DOHH2 (cell line): ENCODE measurements at regions not wholly inside any gene's neighbourhood (a gene's known extent, or its start where the extent isn't known, plus 50 kb on each side); places are given as distances from the start of the nearest gene placed in this dataset.

Source experiments
- H3F3A ChIP-seq: fragments of 200-600 bp; sonication (generic), shearing (Covaris generic); 2 replicates; pipeline ENCODE4 v1.6.0; 2016; ENCODE audit warnings: antibody characterized with exemption, mild to moderate bottlenecking; ENCODE audit not compliant: control insufficient read depth, insufficient read depth
- H3K27ac ChIP-seq: fragments of 200-600 bp; sonication (generic); 2 replicates; pipeline ENCODE4 v1.5.1; 2014; ENCODE audit warnings: low read depth, mild to moderate bottlenecking, low read length, moderate library complexity
- H3K27me3 ChIP-seq: fragments of 200-600 bp; sonication (generic); 2 replicates; pipeline ENCODE4 v1.6.1; 2014; ENCODE audit warnings: mild to moderate bottlenecking, low read length, mixed read lengths; ENCODE audit not compliant: control insufficient read depth
- H3K36me3 ChIP-seq: fragments of 200-600 bp; sonication (generic); 2 replicates; pipeline ENCODE4 v1.6.1; 2014; ENCODE audit warnings: mild to moderate bottlenecking, low read length, moderate library complexity, mixed read lengths; ENCODE audit not compliant: control insufficient read depth
- H3K4me1 ChIP-seq: fragments of 200-600 bp; sonication (generic); 2 replicates; pipeline ENCODE4 v1.6.1; 2014; ENCODE audit warnings: mild to moderate bottlenecking, low read length, mixed read lengths; ENCODE audit not compliant: control insufficient read depth
- H3K4me2 ChIP-seq: fragments of 200-600 bp; sonication (generic); 2 replicates; pipeline ENCODE4 v1.6.0; 2014; ENCODE audit warnings: mild to moderate bottlenecking, low read length, moderate library complexity
- H3K4me3 ChIP-seq: fragments of 200-600 bp; sonication (generic); 2 replicates; pipeline ENCODE4 v1.5.1; 2014; ENCODE audit warnings: mild to moderate bottlenecking, low read length, mixed read lengths
- H3K79me2 ChIP-seq: fragments of 200-600 bp; sonication (generic); 2 replicates; pipeline ENCODE4 v1.6.1; 2014; ENCODE audit warnings: mild to moderate bottlenecking, low read length, mixed read lengths; ENCODE audit not compliant: control insufficient read depth
- H3K9me2 ChIP-seq: fragments of 200-600 bp; sonication (generic); replicated peaks from 2 replicates; pipeline ENCODE4 v1.6.1; 2014; ENCODE audit warnings: mild to moderate bottlenecking, low read length, mixed read lengths; ENCODE audit not compliant: control insufficient read depth
- H3K9me3 ChIP-seq: fragments of 200-600 bp; sonication (generic); 2 replicates; pipeline ENCODE4 v1.6.1; 2014; ENCODE audit warnings: antibody characterized with exemption, low read length, mixed read lengths; ENCODE audit not compliant: control insufficient read depth, insufficient read depth
- H4K20me1 ChIP-seq: fragments of 200-600 bp; sonication (generic); 2 replicates; pipeline ENCODE4 v1.6.0; 2014; ENCODE audit warnings: low read depth, mild to moderate bottlenecking, antibody characterized with exemption, low read length, moderate library complexity; ENCODE audit not compliant: control insufficient read depth, insufficient read depth
- CTCF ChIP-seq: fragments of 200-600 bp; sonication (generic); IDR thresholded peaks from one replicate; pipeline ENCODE4 v1.5.1; 2014; ENCODE audit warnings: antibody characterized with exemption, mild to moderate bottlenecking, low read depth, low read length; ENCODE audit not compliant: poor library complexity, severe bottlenecking
- EZH2phosphoT487 ChIP-seq: fragments of 200-600 bp; sonication (generic); IDR thresholded peaks from 2 replicates; pipeline ENCODE4 v1.6.1; 2017; ENCODE audit warnings: borderline replicate concordance, mild to moderate bottlenecking, antibody characterized with exemption, low read length, moderate library complexity, mixed read lengths

GRCh38 chr14:101477648-101478047, 83.6 kb upstream of the DIO3 start:
- Histone ChIP-seq H3K4me1 (no peaks in the 10 kb centered on the region), H4K20me1 (no peaks in the 10 kb centered on the region), H3F3A (no peaks in the 10 kb centered on the region), H3K4me3 (no peak overlapping the region), H3K27me3 (no peaks in the 10 kb centered on the region), H3K4me2 (no peak overlapping the region), H3K9me3 (no peaks in the 10 kb centered on the region), H3K36me3 (no peaks in the 10 kb centered on the region), H3K27ac (no peak overlapping the region), H3K79me2 (no peaks in the 10 kb centered on the region), H3K9me2 (no peaks in the 10 kb centered on the region)
- TF ChIP-seq EZH2phosphoT487 (no peak), CTCF (no peak)

- H3K79me2 ChIP-seq, result no peaks in the 10 kb centered on the region
- no peaks in the 10 kb centered on the region for H4K20me1 ChIP-seq
- H3K9me2 ChIP-seq, result no peaks in the 10 kb centered on the region
- no peaks in the 10 kb centered on the region for H3K9me3 ChIP-seq
- H3K4me3 ChIP-seq, result no peak overlapping the region
- H3K4me2 ChIP-seq, result no peak overlapping the region
- H3K36me3 ChIP-seq, result no peaks in the 10 kb centered on the region
- no peaks in the 10 kb centered on the region for H3F3A ChIP-seq
- H3K4me1 ChIP-seq, result no peaks in the 10 kb centered on the region
- no peaks in the 10 kb centered on the region for H3K27me3 ChIP-seq
- TF ChIP-seq EZH2phosphoT487 (no peak), CTCF (no peak)
- H3K27ac ChIP-seq, result no peak overlapping the region
Measured at GRCh38 chr14:101478096-101478495, 83.2 kb upstream of the DIO3 start.

GRCh38 chr14:101478796-101479410, 82.4 kb upstream of the DIO3 start:
- H3K36me3 ChIP-seq, result no peaks in the 10 kb centered on the region
- no peak overlapping the region for H3K4me3 ChIP-seq
- no peaks in the 10 kb centered on the region for H3K27me3 ChIP-seq
- H3K9me2 ChIP-seq, result no peaks in the 10 kb centered on the region
- 0 out of 2 replicates have a peak, but pooled peaks cover 3% of the 10 kb centered on the region for H3K4me1 ChIP-seq
- H3K79me2 ChIP-seq, result no peaks in the 10 kb centered on the region
- H3K27ac ChIP-seq, result no peak overlapping the region
- H4K20me1 ChIP-seq, result no peaks in the 10 kb centered on the region
- TF ChIP-seq CTCF (no peak), EZH2phosphoT487 (no peak)
- H3K9me3 ChIP-seq, result no peaks in the 10 kb centered on the region
- no peak overlapping the region for H3K4me2 ChIP-seq
- H3F3A ChIP-seq, result no peaks in the 10 kb centered on the region
